ENCODE measurements at regions not wholly inside any gene's neighbourhood (a gene's known extent, or its start where the extent isn't known, plus 50 kb on each side); places are given as distances from the start of the nearest gene placed in this dataset.

DNA sequence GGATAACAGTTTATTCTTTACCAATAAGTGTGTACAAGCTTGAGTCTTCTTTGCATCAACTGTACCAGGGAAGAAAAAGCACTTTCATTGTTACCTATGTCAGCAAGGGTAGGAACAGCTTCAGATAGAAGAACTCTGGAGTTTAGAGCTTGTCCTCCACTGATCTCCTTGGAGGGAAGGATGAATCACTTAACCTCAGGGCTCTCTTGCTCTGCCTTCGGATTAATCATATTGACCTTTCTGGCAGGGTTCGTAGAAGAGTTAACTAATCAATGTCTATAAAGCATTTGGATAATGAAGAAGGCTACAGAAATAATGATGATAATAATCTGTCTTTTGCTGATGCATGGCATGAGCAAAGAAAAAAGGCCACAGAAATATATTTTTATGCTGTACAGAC lies 339.5 kb upstream of the TPK1 start:
- Histone ChIP-seq H3K27me3 (replicated peaks in 1 of 7) (no peaks in the 10 kb centered on the region), H3K9me3 (no peaks in the 10 kb centered on the region), H3K36me3 (no peaks in the 10 kb centered on the region), H3K4me3 (no peak overlapping the region), H3K4me1 (no peaks in the 10 kb centered on the region), H3K27ac (no peak overlapping the region)
- WGBS, 5 donors = 60 to 73% (median 66%) methylated on average over 2 of the region's 2 CpGs
- TF ChIP-seq POLR2A (IDR thresholded peaks at IDR 0.05) = no peak
- TF ChIP-seq POLR2AphosphoS5 (IDR thresholded peaks at IDR 0.05) = no peak
- TF ChIP-seq, protein P1, sequence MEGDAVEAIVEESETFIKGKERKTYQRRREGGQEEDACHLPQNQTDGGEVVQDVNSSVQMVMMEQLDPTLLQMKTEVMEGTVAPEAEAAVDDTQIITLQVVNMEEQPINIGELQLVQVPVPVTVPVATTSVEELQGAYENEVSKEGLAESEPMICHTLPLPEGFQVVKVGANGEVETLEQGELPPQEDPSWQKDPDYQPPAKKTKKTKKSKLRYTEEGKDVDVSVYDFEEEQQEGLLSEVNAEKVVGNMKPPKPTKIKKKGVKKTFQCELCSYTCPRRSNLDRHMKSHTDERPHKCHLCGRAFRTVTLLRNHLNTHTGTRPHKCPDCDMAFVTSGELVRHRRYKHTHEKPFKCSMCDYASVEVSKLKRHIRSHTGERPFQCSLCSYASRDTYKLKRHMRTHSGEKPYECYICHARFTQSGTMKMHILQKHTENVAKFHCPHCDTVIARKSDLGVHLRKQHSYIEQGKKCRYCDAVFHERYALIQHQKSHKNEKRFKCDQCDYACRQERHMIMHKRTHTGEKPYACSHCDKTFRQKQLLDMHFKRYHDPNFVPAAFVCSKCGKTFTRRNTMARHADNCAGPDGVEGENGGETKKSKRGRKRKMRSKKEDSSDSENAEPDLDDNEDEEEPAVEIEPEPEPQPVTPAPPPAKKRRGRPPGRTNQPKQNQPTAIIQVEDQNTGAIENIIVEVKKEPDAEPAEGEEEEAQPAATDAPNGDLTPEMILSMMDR (IDR thresholded peaks at IDR 0.05 in 8 of 11, conservative IDR thresholded peaks at IDR 0.05 in 3 of 11) = no peak
- DNase-seq = no peak
- intact Hi-C loops (cut with DNase I; ENCODE audit: low total_unique reads) = no loop called here

GRCh38 chr7:145169908-145170307 lies 334.1 kb upstream of the TPK1 start:
- no peak for DNase-seq
- Histone ChIP-seq H3K36me3 (no peaks in the 10 kb centered on the region), H3K9me3 (no peaks in the 10 kb centered on the region), H3K4me3 (no peak overlapping the region), H3K27ac (no peak overlapping the region), H3K27me3 (replicated peaks in 1 of 7) (no peaks in the 10 kb centered on the region), H3K4me1 (no peaks in the 10 kb centered on the region)
- TF ChIP-seq POLR2A (IDR thresholded peaks at IDR 0.05) (no peak), POLR2AphosphoS5 (IDR thresholded peaks at IDR 0.05) (no peak)
- TF ChIP-seq, protein P1 (IDR thresholded peaks at IDR 0.05 in 8 of 11, conservative IDR thresholded peaks at IDR 0.05 in 3 of 11) = no peak
- WGBS, 5 donors = 44 to 64% (median 47%) methylated on average over 3 of the region's 3 CpGs
- intact Hi-C loops (cut with DNase I; ENCODE audit: low total_unique reads) = no loop called here

GRCh38 chr7:145168879-145169278 lies 333.0 kb upstream of the TPK1 start:
- no peak overlapping the region for H3K27ac ChIP-seq
- 83 to 95% (median 88%) methylated on average over 4 of the region's 4 CpGs for WGBS, 5 donors
- DNase-seq = no peak
- H3K27me3 ChIP-seq (replicated peaks in 1 of 7) = no peaks in the 10 kb centered on the region
- H3K9me3 ChIP-seq = no peaks in the 10 kb centered on the region
- H3K4me1 ChIP-seq = no peaks in the 10 kb centered on the region
- H3K4me3 ChIP-seq = no peak overlapping the region
- TF ChIP-seq, protein P1 (IDR thresholded peaks at IDR 0.05 in 8 of 11, conservative IDR thresholded peaks at IDR 0.05 in 3 of 11) = no peak
- TF ChIP-seq POLR2A (IDR thresholded peaks at IDR 0.05) (no peak), POLR2AphosphoS5 (IDR thresholded peaks at IDR 0.05) (no peak)
- no peaks in the 10 kb centered on the region for H3K36me3 ChIP-seq
- intact Hi-C loops (cut with DNase I; ENCODE audit: low total_unique reads) = no loop called here

- intact Hi-C loops (cut with DNase I; ENCODE audit: low total_unique reads) = no loop called here
- WGBS, 5 donors = 65 to 71% (median 68%) methylated on average over 5 of the region's 5 CpGs
Measured at GRCh38 chr7:145168427-145168826, 332.6 kb upstream of the TPK1 start.

More at GRCh38 chr7:145168427-145168826, 332.6 kb upstream of the TPK1 start:
- Histone ChIP-seq H3K4me3 (no peak overlapping the region), H3K9me3 (no peaks in the 10 kb centered on the region), H3K27me3 (replicated peaks in 1 of 7) (no peaks in the 10 kb centered on the region), H3K27ac (no peak overlapping the region), H3K36me3 (no peaks in the 10 kb centered on the region), H3K4me1 (no peaks in the 10 kb centered on the region)
- TF ChIP-seq, protein P1 (IDR thresholded peaks at IDR 0.05 in 8 of 11, conservative IDR thresholded peaks at IDR 0.05 in 3 of 11) = no peak
- TF ChIP-seq POLR2A (IDR thresholded peaks at IDR 0.05) = no peak
- no peak for TF ChIP-seq POLR2AphosphoS5 (IDR thresholded peaks at IDR 0.05)
- no peak for DNase-seq
